Immature natural killer cell (primary cell): ENCODE measurements at regions not wholly inside any gene's neighbourhood (a gene's known extent, or its start where the extent isn't known, plus 50 kb on each side); places are given as distances from the start of the nearest gene placed in this dataset.
"Not testable (repeated sequence)": the region's sequence is repeated elsewhere in the genome, so short reads cannot be mapped to it uniquely, and the experiment has no call there.

ENCODE experiments used
- DNase-seq, 3 donors: peaks; one replicate each; pipeline ENCODE4 v3.0.0; 2022; ENCODE audit warnings: mixed read lengths in 1 of 3
- H3K27ac Mint-ChIP-seq, 6 donors: one replicate each; pipeline ENCODE4 v1.8.0; 2020; ENCODE audit warnings: mixed read lengths in 6 of 6, mild to moderate bottlenecking in 5 of 6, inconsistent platforms in 4 of 6, moderate library complexity in 3 of 6
- H3K27me3 Mint-ChIP-seq, 3 donors: one replicate each; pipeline ENCODE4 v1.8.0; 2020 to 2021; ENCODE audit warnings: low read depth in 3 of 3, mild to moderate bottlenecking in 3 of 3, mixed read lengths in 3 of 3, moderate library complexity in 3 of 3, inconsistent platforms in 1 of 3
- H3K36me3 Mint-ChIP-seq, 3 donors: one replicate each; pipeline ENCODE4 v1.8.0; 2020; ENCODE audit warnings: mixed read lengths in 3 of 3, inconsistent platforms in 2 of 3, mild to moderate bottlenecking in 2 of 3
- H3K4me1 Mint-ChIP-seq, 2 donors: one replicate each; pipeline ENCODE4 v1.8.0; 2020; ENCODE audit warnings: inconsistent platforms in 2 of 2, mild to moderate bottlenecking in 2 of 2, mixed read lengths in 2 of 2, moderate library complexity in 1 of 2
- H3K4me3 Mint-ChIP-seq, 5 donors: one replicate each; pipeline ENCODE4 v1.8.0; 2020; ENCODE audit warnings: mild to moderate bottlenecking in 5 of 5, mixed read lengths in 5 of 5, inconsistent platforms in 3 of 5, moderate library complexity in 3 of 5
- H3K9me3 Mint-ChIP-seq, 6 donors: one replicate each; pipeline ENCODE4 v1.8.0; 2020; ENCODE audit warnings: mild to moderate bottlenecking in 6 of 6, mixed read lengths in 6 of 6, inconsistent platforms in 4 of 6, moderate library complexity in 3 of 6

- H3K36me3 Mint-ChIP-seq: no peaks in the 10 kb centered on the region
- H3K4me1 Mint-ChIP-seq: no peaks in the 10 kb centered on the region
- DNase-seq: no peak
- H3K9me3 Mint-ChIP-seq: peaks cover 6 to 28% (median 14%) of the 10 kb centered on the region in 6 donors
- H3K4me3 Mint-ChIP-seq: no peak overlapping the region
- H3K27ac Mint-ChIP-seq: no peak overlapping the region
- H3K27me3 Mint-ChIP-seq: peaks cover 0 to 2% (median 0%) of the 10 kb centered on the region in 3 donors
These were observed 908.2 kb upstream of the CDH10 start for GRCh38 chr5:25552871-25553481.

GRCh38 chr5:25550793-25551192 is 906.0 kb upstream of the CDH10 start:
- DNase-seq: no peak
- Mint-ChIP-seq H3K4me1 (no peaks in the 10 kb centered on the region), H3K27me3 (peaks cover 0 to 2% (median 0%) of the 10 kb centered on the region in 3 donors), H3K9me3 (peaks cover 8 to 29% (median 18%) of the 10 kb centered on the region in 6 donors), H3K36me3 (no peaks in the 10 kb centered on the region), H3K4me3 (no peak overlapping the region), H3K27ac (no peak overlapping the region)

DNA sequence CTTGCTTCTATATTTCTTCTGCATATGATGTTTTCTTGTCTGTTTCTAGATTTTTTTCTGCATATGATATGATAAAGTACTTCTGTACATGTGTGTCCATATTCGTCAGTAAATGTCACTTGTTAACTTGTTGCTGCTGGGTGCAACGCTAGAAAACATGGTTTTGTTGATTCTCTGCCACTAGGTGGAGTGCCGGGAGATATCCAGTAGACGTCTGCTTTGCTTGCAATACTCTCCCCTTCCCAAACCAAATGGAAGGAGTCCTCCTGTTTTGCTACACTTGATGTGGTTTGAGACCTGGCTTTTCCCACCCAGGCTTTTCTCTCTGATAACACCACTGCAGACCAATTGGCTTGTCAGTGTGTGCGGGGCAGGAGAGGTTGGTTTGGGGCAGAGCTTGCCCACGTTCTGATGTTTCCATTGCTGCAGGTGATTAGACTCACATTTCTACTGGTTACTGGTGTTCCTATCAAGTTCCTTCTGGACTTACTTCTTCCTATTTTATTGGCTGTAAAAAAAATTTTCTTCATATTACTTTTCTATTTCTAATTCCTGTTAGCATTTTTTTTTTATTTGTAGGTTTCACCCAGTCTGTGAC is 900.0 kb upstream of the CDH10 start:
- H3K36me3 Mint-ChIP-seq: peaks cover 0 to 3% (median 0%) of the 10 kb centered on the region in 3 donors
- DNase-seq: no peak
- H3K4me3 Mint-ChIP-seq: no peak overlapping the region
- H3K27ac Mint-ChIP-seq: no peak overlapping the region
- peaks cover 4 to 31% (median 20%) of the 10 kb centered on the region in 6 donors for H3K9me3 Mint-ChIP-seq
- peaks cover 0 to 2% (median 0%) of the 10 kb centered on the region in 3 donors for H3K27me3 Mint-ChIP-seq
- no peaks in the 10 kb centered on the region for H3K4me1 Mint-ChIP-seq

GRCh38 chr5:25540628-25541027 is 895.9 kb upstream of the CDH10 start:
- H3K4me3 Mint-ChIP-seq: no peak overlapping the region
- H3K36me3 Mint-ChIP-seq: peaks cover 0 to 3% (median 0%) of the 10 kb centered on the region in 3 donors
- no peaks in the 10 kb centered on the region for H3K4me1 Mint-ChIP-seq
- no peaks in the 10 kb centered on the region for H3K27me3 Mint-ChIP-seq
- no peak overlapping the region for H3K27ac Mint-ChIP-seq
- DNase-seq: no peak
- H3K9me3 Mint-ChIP-seq: peaks cover under 1 to 34% (median 16%) of the 10 kb centered on the region in 6 donors

- Mint-ChIP-seq H3K4me1 (no peaks in the 10 kb centered on the region), H3K9me3 (peaks cover 1 to 32% (median 14%) of the 10 kb centered on the region in 6 donors), H3K4me3 (no peak overlapping the region), H3K36me3 (peaks cover 0 to 1% (median 0%) of the 10 kb centered on the region in 3 donors), H3K27ac (no peak overlapping the region), H3K27me3 (no peaks in the 10 kb centered on the region)
- DNase-seq: no peak
These were observed 894.8 kb upstream of the CDH10 start for GRCh38 chr5:25539536-25539935.

DNA sequence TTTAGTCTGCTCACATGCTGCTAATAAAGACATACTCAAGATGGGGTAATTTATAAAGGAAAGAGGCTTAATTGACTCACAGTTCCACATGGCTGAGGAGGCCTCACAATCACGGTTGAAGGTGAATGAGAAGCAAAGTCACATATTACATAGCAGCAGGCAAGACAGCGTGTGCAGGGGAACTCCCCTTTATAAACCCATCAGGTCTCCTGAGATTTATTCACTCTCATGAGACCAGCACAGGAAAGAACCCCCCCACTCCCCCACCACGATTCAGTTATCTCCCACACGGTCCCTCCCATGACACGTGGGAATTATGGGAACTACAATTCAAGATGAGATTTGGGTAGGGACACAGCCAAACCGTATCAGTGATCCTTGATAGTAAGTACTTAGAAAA is 891.7 kb upstream of the CDH10 start:
- not testable (repeated sequence) for H3K36me3 Mint-ChIP-seq, DNase-seq, H3K4me1 Mint-ChIP-seq, H3K27me3 Mint-ChIP-seq, H3K4me3 Mint-ChIP-seq, H3K27ac Mint-ChIP-seq
- peaks cover 2 to 21% (median 9%) of the 10 kb centered on the region in 6 donors for H3K9me3 Mint-ChIP-seq

DNA sequence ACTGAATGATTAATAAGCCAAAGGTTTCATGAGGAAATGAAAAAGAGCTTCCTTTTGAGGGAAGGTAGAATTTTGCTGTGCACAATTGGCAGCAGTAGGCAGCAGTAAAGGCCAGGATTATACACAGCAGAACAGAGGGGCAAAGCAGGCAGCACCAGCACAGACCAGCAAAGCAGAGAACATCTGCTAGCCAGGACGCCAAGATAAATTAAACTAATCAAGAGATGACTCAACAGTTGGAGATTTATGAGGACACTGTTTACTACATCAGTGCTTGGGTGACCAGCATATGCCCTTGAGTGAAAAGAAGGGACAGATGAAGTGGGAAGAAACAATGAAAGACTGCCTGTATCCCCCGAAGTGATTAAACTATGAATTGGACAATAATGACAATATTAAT is 871.4 kb upstream of the CDH10 start:
- Mint-ChIP-seq H3K4me1 (no peaks in the 10 kb centered on the region), H3K9me3 (peaks cover 6 to 53% (median 47%) of the 10 kb centered on the region in 6 donors), H3K36me3 (no peaks in the 10 kb centered on the region), H3K27me3 (peaks cover 0 to 3% (median 0%) of the 10 kb centered on the region in 3 donors), H3K27ac (no peak overlapping the region), H3K4me3 (no peak overlapping the region)
- DNase-seq: no peak

- no peak for DNase-seq
- Mint-ChIP-seq H3K36me3 (no peaks in the 10 kb centered on the region), H3K4me3 (no peak overlapping the region)
These were observed 870.7 kb upstream of the CDH10 start for GRCh38 chr5:25515525-25515924.

DNA sequence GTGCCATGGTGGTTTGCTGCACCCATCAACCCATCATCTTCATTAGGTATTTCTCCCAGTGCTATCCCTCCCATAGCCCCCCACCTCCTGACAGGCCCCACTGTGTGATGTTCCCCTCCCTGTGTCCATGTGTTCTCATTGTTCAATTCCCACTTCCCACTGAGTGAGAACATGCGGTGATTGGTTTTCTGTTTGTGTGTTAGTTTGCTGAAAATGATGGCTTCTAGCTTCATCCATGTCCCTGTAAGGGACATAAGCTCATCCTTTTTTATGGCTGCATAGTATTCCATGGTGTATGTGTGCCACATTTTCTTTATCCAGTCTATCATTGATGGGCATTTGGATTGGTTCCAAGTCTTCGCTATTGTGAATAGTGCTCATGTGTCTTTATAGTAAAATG is 865.9 kb upstream of the CDH10 start:
- not testable (repeated sequence) for H3K4me1 Mint-ChIP-seq, H3K4me3 Mint-ChIP-seq, DNase-seq, H3K36me3 Mint-ChIP-seq, H3K27ac Mint-ChIP-seq, H3K27me3 Mint-ChIP-seq
- H3K9me3 Mint-ChIP-seq: peaks cover 0 to 31% (median 23%) of the 10 kb centered on the region in 6 donors

More at GRCh38 chr5:25515525-25515924, 870.7 kb upstream of the CDH10 start:
- H3K27me3 Mint-ChIP-seq: peaks cover 0 to 3% (median 0%) of the 10 kb centered on the region in 3 donors
- no peaks in the 10 kb centered on the region for H3K4me1 Mint-ChIP-seq
- H3K27ac Mint-ChIP-seq: no peak overlapping the region
- peaks cover 3 to 52% (median 47%) of the 10 kb centered on the region in 6 donors for H3K9me3 Mint-ChIP-seq

- not testable (repeated sequence) for DNase-seq, H3K27ac Mint-ChIP-seq, H3K27me3 Mint-ChIP-seq, H3K36me3 Mint-ChIP-seq, H3K4me3 Mint-ChIP-seq, H3K4me1 Mint-ChIP-seq
- H3K9me3 Mint-ChIP-seq: peaks cover 7 to 43% (median 28%) of the 10 kb centered on the region in 6 donors
These were observed 863.2 kb upstream of the CDH10 start for GRCh38 chr5:25508011-25508410.

DNA sequence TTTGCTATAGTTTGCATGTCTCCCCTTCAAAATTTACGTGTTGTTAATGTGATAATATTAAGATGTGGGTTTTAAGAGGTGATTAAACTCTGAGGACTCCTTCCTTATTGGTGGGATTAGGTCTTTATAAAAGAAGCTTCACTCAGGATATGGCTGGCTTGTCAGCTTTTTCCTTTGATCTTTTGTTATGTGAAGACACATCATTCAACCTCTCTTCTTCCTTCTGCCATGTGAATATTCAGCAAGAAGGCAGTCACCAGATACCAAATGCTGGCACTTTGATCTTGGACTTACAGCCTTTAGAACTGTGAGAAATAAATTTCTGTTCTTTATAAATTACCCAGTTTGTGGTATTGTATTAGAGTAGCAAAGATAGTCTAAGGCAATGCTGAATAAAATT is 855.9 kb upstream of the CDH10 start:
- Mint-ChIP-seq H3K36me3 (no peaks in the 10 kb centered on the region), H3K27me3 (peaks cover 0 to 2% (median 0%) of the 10 kb centered on the region in 3 donors), H3K27ac (no peak overlapping the region), H3K4me3 (no peak overlapping the region), H3K9me3 (peaks cover 17 to 50% (median 32%) of the 10 kb centered on the region in 6 donors), H3K4me1 (no peaks in the 10 kb centered on the region)
- DNase-seq: no peak

DNA sequence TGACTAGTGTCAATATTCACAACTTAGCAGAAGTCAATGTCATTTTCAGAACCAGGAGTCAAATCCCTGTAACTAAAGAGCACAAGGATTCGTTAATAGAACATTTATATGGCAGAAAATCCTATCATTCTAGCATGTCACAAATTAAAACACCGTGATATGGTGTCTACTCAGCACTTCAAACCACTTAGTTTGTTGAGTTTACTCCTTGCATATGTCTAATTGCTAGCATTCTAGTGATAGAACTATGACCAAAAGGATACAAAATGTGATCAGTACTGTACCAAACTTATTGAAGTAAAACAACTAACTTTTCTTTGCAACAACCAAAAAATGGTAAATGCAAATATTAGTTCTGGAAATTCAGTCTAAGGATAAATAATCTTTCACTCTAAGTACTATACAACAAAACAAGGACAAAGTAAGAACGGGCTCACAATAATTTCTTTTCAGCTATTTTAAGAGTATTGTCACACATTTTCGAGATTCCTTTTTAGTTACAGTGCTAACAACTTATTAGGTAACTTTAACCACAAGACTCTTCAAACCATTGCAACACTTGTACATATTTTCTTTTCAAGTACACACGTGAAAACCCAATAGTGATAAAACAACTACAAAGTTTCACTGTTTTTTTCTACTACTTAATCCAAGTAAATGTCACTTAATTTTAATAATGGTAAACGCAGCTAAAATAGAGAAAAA is 845.2 kb upstream of the CDH10 start:
- no peak overlapping the region for H3K27ac Mint-ChIP-seq
- no peak for DNase-seq
- no peaks in the 10 kb centered on the region for H3K4me1 Mint-ChIP-seq
- no peak overlapping the region for H3K4me3 Mint-ChIP-seq
- peaks cover 8 to 51% (median 27%) of the 10 kb centered on the region in 6 donors for H3K9me3 Mint-ChIP-seq
- H3K36me3 Mint-ChIP-seq: no peaks in the 10 kb centered on the region
- H3K27me3 Mint-ChIP-seq: no peaks in the 10 kb centered on the region

- Mint-ChIP-seq H3K4me3 (no peak overlapping the region), H3K27ac (no peak overlapping the region), H3K4me1 (no peaks in the 10 kb centered on the region), H3K36me3 (no peaks in the 10 kb centered on the region), H3K27me3 (no peaks in the 10 kb centered on the region), H3K9me3 (peaks cover 9 to 53% (median 26%) of the 10 kb centered on the region in 6 donors)
- no peak for DNase-seq
These were observed 843.3 kb upstream of the CDH10 start for GRCh38 chr5:25488119-25488518.

- no peak for DNase-seq
- no peaks in the 10 kb centered on the region for H3K4me1 Mint-ChIP-seq
- no peak overlapping the region for H3K4me3 Mint-ChIP-seq
- H3K27ac Mint-ChIP-seq: no peak overlapping the region
- no peaks in the 10 kb centered on the region for H3K27me3 Mint-ChIP-seq
- H3K36me3 Mint-ChIP-seq: no peaks in the 10 kb centered on the region
- H3K9me3 Mint-ChIP-seq: peaks cover 10 to 38% (median 17%) of the 10 kb centered on the region in 6 donors
These were observed 839.6 kb upstream of the CDH10 start for GRCh38 chr5:25484391-25484790.
